ENCODE measurements at regions not wholly inside any gene's neighbourhood (a gene's known extent, or its start where the extent isn't known, plus 50 kb on each side); places are given as distances from the start of the nearest gene placed in this dataset.

DNA sequence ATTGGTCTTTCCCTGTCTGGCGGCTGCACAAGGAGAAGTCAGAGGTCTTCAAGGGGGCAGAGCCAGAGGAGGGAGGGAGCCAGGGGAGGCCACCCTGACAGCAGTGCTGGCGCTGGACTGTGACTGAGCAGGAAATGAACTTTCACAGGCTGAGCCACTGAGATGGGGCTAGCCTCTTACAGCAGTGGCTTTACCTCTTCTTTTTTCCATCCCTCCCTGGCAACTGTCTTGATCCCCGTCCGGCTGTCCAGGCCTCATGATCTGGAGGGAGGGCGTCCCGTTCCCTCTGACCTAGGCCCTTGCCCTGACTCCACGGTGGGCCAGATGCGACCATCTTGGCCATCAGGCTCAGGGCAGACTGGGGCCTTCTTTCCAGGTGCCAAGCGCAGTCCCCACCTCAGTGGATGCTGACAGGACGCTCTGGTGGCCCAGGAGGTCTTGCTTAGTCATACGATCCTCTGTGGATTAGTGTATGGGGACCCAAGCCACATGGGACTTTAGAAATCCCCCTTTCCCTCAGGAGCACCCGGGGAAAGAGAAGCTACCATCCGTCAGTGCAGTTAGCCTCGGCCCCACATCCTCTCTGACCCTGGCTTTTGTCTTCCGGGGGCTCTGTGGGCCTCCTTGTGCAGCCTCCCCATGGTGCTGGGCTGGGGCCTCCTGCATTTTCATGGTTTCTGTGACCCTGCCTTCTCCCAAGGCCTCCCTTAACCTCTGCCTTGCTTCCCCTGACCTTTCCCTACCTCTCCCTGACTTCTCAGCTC, 57.4 kb upstream of the CCDC167 start:
- no peak for DNase-seq (ENCODE audit: low spot score)

DNA sequence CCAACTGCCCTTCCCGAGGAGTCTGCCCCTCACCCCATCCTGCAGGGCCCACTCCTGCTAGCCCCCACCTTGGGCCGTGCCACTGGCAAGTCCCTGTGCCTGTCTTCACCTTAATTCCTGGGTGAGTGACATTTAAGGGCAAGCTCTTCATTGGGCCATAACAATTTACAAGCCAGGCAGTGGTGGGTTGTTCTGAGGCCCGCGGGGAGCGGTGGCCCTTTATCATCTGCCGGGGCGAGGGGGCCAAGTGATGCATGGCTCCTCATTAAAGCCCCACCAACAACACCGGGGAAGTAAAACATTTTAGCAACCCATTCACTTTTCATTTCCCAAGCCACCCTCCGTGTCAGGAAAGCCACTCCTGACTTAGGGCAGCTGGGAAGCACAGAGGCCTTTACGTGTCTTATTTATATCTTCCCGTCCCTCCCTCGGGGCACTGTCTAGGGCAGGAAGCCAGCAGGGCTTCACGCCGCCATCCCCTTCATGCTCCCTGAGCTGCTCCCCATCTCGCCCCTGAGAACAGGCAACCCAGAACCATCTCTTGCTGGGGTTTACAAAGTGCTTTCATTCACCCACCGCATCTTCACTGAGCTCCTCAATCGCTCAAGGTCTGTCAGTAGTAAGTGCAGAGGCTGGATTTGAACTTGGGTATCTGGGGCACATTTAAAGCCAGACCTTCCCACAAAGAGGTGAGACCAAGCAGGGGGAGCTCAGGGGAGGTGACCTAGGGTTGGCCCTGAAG, 55.5 kb upstream of the CCDC167 start:
- no peak for DNase-seq (ENCODE audit: low spot score)

DNA sequence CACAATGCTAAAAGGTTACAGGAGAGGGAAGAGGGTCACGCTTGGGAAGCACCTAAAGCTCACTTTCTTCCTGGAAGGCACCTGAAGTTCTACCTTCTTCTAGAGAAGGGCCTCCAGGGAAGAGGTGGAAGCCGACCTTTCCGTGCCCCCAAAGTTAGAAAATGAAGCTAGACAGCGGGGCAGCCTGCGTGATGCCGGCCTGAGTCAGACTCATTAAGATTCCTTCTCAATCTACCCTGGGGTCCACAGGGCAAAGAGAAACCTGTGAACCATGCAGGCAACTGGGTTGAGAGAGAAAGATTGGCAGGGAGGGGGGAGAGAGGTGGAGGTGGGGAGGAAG, 54.8 kb upstream of the CCDC167 start:
- DNase-seq (ENCODE audit: low spot score): peak; percentile 11

DNA sequence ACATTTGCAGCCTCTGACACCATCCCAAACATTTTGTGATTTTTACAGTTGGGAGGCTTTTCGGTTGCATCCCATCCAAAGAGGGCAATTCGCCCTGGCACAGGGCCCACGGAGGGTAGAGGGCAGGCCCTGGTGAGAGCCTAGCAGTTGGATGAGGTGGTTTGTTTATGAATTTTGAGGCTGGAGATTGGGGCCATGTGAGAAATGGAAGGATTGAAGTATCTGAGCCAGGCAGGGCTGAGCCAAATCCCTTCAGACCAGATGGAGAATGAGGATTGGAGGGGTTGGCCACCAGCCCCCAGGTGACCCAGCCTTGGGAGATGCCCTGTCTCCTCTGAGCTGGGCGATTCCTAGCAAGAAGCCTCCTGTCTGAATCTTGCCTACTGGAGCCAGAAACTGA, 52.6 kb upstream of the CCDC167 start:
- no peak for DNase-seq (ENCODE audit: low spot score)

DNA sequence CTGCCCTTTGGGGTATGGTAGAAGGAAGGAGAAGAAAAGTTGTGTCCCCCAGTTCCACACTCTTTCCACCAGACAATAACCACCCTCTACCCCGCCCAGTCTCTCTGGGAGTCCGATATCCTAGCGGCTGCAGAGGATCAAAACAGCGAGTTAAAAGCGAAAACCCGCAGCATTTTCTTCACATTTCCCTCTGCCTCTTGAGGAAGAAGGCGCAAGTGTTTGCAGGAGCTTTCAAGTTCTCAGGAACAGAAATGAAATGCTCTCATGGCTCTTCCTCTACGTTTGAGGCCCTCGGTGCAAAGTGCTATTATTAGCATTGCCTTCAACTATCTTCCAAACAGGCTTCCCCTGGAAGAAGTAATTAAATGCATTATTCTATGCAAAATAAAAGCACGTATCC, 52.2 kb upstream of the CCDC167 start:
- DNase-seq (ENCODE audit: low spot score): no peak

DNA sequence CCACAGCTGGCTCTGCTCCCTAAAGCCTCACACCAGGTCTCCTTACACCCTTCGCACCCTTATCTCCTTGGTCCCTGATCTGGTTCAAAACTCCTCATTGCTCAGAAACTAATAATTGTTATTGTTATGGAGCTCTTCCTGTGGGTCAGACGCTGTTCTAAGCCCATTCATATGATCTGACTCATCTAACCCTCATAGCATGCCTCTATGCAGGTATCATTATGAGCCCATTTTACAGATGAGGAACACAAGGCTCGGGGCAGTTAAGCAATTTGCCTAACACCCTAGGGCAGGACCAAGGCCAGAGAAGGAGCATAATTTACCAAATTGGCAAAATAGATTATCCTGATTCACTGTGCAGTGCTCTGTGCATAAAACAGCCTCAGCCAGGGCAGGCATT, 51.8 kb upstream of the CCDC167 start:
- DNase-seq (ENCODE audit: low spot score): no peak

DNA sequence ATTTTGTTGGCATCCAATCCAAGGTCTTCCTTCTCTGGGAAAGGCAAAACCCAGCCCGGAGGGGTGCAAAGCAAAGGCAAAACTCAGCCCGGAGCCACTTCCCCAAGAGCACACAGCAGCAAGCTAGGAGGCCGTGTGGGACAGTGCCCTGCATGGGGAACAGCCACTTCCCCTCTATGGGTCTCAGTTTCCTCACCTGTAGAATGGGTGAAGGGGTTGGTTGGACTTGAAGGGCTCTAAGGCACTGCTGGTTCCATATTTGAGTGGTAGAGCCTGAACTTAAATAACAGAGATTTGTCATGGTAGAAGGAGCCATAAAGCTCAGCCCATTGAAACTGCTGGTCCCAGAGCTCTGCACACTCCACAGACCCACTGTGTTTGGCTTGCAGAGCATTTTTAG, 51.3 kb upstream of the CCDC167 start:
- no peak for DNase-seq (ENCODE audit: low spot score)

DNA sequence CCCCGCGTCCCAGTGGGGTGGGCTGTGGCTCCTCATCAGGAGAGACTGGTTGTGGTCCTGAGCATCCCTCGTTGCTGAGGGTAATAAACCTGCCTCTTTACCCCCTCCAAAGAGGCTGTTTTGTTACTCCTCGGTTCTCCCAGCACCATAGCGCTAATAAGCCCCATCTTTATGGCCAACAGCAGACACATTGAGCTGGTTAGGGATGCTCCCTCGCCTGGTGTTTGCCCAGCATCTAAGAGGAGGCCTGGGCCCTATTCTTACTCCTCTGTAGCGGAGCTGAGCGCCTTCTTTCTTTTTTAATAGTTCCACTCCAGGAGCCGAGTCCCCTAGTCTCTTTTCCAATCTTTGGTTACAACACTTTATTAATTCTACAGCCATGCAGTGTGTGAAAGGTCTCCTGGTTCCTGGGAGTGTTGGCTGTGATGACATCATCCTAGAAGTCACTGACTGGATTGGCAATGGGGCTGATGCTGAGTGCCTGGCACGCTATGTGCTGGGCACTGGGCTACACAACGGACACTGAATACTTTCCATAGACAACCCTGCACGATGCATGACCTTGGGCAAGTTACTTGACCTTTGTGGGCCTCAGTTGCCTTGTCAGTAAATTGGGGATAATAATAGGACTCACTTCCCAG, 50.6 kb upstream of the CCDC167 start:
- DNase-seq (ENCODE audit: low spot score): no peak

DNA sequence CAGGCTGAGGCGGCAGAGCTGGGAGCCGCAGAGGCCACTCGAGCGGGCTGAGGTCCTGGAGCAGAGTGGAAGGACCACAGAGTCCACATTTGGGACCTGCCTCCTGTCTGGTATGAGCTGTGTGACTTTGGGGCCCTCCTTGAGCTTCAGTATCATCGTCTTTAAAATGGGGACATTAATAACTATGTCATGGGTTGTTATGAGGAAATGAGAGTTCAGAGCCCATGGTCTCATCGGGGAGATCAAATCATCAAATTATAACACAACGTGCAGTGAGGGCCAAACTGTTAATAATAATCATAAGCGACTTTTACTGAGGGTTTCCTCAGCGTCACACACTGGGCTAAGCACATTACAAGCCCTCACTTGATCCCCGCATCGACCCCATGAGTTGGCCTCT, 49.9 kb upstream of the CCDC167 start:
- DNase-seq (ENCODE audit: low spot score): no peak
